ENCODE measurements at regions not wholly inside any gene's neighbourhood (a gene's known extent, or its start where the extent isn't known, plus 50 kb on each side); places are given as distances from the start of the nearest gene placed in this dataset.

DNA sequence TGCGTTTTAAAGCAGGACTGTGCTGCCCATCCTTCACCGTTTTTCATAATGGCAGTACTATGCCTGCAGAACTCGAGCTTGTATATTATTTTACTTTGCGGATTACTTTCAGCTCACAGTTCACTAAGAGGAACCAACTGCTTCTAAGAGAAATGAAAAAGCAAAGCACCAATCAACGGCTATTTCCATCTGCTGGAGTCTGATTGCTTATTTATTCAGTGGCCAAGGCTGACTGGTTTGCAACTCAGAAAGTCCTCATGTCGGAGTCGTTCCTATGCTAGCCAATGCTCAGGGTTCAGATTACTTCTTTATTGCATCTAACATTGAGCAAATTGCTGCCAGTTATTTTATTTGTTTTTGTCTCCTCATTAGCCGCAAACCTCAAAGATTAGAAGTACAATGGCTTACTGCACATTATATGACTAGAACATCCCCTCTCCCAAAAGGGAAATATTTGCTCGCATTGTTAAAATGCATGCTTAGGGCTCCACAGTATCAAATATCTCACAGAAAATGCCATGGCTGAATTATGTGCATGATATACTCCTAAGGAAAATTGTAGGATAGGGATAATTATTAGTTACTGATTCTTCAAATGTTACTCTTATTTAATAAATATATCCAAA is 1628.2 kb upstream of the ADGRL3 start:
- Mint-ChIP-seq H3K27me3 (no peaks in the 10 kb centered on the region), H3K4me1 (ENCODE audit: unreplicated experiment) (no peaks in the 10 kb centered on the region), H3K4me3 (no peak overlapping the region), H3K36me3 (no peaks in the 10 kb centered on the region), H3K27ac (no peak overlapping the region), H3K9me3 (no peaks in the 10 kb centered on the region)
- TF ChIP-seq, protein P1, sequence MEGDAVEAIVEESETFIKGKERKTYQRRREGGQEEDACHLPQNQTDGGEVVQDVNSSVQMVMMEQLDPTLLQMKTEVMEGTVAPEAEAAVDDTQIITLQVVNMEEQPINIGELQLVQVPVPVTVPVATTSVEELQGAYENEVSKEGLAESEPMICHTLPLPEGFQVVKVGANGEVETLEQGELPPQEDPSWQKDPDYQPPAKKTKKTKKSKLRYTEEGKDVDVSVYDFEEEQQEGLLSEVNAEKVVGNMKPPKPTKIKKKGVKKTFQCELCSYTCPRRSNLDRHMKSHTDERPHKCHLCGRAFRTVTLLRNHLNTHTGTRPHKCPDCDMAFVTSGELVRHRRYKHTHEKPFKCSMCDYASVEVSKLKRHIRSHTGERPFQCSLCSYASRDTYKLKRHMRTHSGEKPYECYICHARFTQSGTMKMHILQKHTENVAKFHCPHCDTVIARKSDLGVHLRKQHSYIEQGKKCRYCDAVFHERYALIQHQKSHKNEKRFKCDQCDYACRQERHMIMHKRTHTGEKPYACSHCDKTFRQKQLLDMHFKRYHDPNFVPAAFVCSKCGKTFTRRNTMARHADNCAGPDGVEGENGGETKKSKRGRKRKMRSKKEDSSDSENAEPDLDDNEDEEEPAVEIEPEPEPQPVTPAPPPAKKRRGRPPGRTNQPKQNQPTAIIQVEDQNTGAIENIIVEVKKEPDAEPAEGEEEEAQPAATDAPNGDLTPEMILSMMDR (conservative IDR thresholded peaks at IDR 0.05): no peak
- DNase-seq (ENCODE audit: extremely low spot score, unreplicated experiment): no peak

DNA sequence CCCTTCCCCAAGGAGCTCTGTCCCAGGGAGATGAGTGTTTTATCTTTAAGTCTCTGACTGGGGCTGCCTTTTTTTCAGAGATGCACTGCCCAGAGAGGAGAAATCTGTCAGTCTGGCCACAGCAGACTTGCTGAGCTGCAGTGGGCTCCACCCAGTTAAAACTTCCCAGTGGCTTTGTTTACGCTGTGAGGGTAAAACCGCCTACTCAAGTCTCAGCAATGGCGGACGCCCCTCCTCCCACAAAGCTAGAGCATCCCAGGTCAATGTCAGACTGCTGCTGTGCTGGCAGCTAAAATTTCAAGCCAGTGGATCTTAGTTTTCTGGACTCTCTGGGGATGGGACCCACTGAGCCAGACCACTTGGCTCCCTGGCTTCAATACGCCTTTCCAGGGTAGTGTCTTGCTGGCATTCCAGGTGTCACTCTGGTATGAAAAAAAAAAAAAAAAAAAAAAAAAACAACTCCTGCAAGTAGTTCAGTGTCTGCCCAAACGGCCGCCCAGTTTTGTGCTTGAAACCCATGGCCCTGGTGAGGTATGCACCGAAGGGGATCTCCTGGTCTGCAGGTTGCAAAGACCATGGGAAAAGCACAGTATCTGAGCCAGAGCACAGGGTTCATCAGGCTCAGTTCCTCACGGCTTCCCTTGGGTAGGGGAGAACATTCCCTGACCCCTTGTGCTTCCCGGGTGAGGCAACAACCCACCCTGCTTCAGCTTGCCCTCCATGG is 1616.1 kb upstream of the ADGRL3 start:
- Mint-ChIP-seq H3K36me3 (no peaks in the 10 kb centered on the region), H3K27me3 (no peaks in the 10 kb centered on the region), H3K4me3 (no peak overlapping the region), H3K27ac (peak overlapping the region; percentile 65), H3K4me1 (ENCODE audit: unreplicated experiment) (no peaks in the 10 kb centered on the region), H3K9me3 (peaks cover 8% of the 10 kb centered on the region)
- TF ChIP-seq, protein P1 (conservative IDR thresholded peaks at IDR 0.05): no peak
- no peak for DNase-seq (ENCODE audit: extremely low spot score, unreplicated experiment)

DNA sequence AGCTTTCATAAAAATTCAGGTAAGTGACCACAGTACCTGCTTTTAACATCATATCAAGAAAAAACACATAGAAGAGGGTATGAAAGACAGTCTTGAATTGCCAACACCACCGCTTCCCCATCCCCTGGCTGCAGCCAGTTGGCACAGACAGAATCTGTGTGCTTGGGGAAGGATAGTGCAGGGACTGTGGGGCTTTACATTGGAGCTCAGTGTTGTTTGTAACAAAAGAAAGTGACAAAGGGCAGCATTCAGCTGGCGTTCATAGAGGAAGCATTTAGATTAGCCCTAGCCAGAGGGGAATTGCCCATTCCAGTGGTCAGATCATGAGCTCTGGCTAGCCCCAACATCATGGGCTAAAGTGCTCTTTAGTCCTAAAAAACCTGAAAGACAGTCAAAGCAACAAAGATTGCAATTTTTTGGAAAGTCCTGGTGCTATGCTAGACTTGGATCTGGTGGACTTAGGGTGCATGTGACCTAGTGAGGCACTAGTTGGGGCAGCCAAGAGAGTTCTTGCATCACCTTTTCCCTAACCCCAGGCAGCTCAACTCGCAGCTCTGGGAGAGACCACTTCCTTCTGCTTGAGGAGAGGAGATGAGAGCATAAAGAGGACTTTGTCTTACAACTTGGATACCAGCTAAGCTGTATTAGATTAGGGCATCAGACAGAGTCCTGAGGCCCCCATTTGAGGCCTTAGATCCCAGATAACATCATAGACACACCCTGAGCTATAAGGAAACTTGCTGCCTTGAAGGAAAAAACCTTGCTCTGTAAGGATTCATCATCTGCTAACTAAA is 1602.4 kb upstream of the ADGRL3 start:
- TF ChIP-seq, protein P1 (conservative IDR thresholded peaks at IDR 0.05): no peak
- no peaks in the 10 kb centered on the region for H3K9me3 Mint-ChIP-seq
- H3K36me3 Mint-ChIP-seq: no peaks in the 10 kb centered on the region
- H3K4me1 Mint-ChIP-seq (ENCODE audit: unreplicated experiment): no peaks in the 10 kb centered on the region
- no peak for DNase-seq (ENCODE audit: extremely low spot score, unreplicated experiment)
- no peak overlapping the region for H3K4me3 Mint-ChIP-seq
- H3K27me3 Mint-ChIP-seq: no peaks in the 10 kb centered on the region
- peak overlapping the region; percentile 44 for H3K27ac Mint-ChIP-seq

DNA sequence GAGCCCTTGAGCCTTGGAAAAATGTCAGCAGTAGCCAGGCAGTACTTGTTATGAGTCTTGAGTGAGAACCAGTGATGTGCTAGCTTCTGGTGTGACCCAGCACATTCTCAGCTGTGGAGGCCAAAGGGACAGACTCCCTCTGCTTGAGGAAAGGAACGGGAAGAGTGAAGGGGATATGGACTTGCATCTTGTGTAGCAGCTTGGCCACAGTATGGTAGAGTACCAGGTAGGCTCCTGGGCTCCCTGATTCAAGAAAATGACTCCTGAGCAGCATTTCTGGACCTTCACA is 1601.9 kb upstream of the ADGRL3 start:
- H3K9me3 Mint-ChIP-seq: no peaks in the 10 kb centered on the region
- H3K4me1 Mint-ChIP-seq (ENCODE audit: unreplicated experiment): no peaks in the 10 kb centered on the region
- TF ChIP-seq, protein P1 (conservative IDR thresholded peaks at IDR 0.05): no peak
- H3K4me3 Mint-ChIP-seq: no peak overlapping the region
- peak overlapping the region; percentile 44 for H3K27ac Mint-ChIP-seq
- no peak for DNase-seq (ENCODE audit: extremely low spot score, unreplicated experiment)
- no peaks in the 10 kb centered on the region for H3K36me3 Mint-ChIP-seq
- no peaks in the 10 kb centered on the region for H3K27me3 Mint-ChIP-seq

DNA sequence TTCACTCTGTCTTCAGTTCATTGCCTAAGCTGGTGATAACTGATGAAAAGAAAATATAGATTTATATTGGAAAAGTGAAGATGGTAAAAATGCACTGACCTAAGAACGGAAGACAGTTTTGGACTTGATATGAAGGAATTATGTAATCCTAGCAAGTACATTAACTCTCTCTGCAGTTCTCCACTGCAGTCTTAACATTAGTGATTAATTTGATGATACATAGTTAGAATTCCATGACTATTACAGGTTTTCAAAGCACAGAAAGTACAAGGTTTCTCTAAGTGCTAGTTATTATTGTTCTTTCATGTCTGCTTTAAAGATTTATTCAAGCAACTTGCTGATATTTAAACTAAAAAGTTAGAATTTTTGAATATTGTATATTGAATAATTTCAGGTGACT is 1591.7 kb upstream of the ADGRL3 start:
- TF ChIP-seq, protein P1 (conservative IDR thresholded peaks at IDR 0.05): no peak
- no peaks in the 10 kb centered on the region for H3K36me3 Mint-ChIP-seq
- H3K4me3 Mint-ChIP-seq: no peak overlapping the region
- DNase-seq (ENCODE audit: extremely low spot score, unreplicated experiment): no peak
- H3K27ac Mint-ChIP-seq: no peak overlapping the region
- peaks cover 4% of the 10 kb centered on the region for H3K4me1 Mint-ChIP-seq (ENCODE audit: unreplicated experiment)
- H3K9me3 Mint-ChIP-seq: peaks cover 7% of the 10 kb centered on the region
- H3K27me3 Mint-ChIP-seq: no peaks in the 10 kb centered on the region

Measured in type B pancreatic cell (in vitro differentiated cells).